Lower leg skin (tissue), 3 donors: ENCODE measurements at regions not wholly inside any gene's neighbourhood (a gene's known extent, or its start where the extent isn't known, plus 50 kb on each side); places are given as distances from the start of the nearest gene placed in this dataset.

Source experiments
- POLR2A ChIP-seq, 2 donors: fragments of 450-650 bp; IDR thresholded peaks; one replicate each; pipeline ENCODE4 v1.6.1; 2016 to 2017; ENCODE audit warnings: antibody characterized with exemption in 2 of 2, mild to moderate bottlenecking in 1 of 2, moderate library complexity in 1 of 2
- TF ChIP-seq, protein P1 (sequence below), 3 donors: fragments of 450-650 bp; IDR thresholded peaks; one replicate each; pipeline ENCODE4 v1.5.1; 2016; ENCODE audit warnings: antibody characterized with exemption in 3 of 3, mild to moderate bottlenecking in 3 of 3, moderate library complexity in 2 of 3

DNA sequence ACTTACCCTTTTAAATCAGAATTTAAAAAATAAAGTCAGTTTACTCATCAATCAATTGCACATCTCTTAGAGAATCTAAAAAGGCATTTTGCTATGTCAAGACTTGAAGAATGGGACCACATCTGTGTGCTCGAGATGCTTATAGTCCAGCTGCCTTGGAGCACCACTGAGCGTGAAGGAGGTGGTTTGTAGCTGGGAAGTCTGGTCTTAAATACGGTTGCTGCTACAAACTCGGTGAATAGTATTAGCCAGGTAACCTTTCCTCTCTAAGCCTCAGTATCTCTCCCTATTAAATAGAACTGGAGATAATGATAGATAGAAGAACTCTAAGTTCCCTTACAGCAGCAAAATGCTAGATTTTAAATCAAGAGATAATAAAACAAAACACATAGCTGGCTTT is 289.7 kb downstream of the TRIB2 start:
- no peak for TF ChIP-seq POLR2A (IDR thresholded peaks at IDR 0.05)
- TF ChIP-seq, protein P1, sequence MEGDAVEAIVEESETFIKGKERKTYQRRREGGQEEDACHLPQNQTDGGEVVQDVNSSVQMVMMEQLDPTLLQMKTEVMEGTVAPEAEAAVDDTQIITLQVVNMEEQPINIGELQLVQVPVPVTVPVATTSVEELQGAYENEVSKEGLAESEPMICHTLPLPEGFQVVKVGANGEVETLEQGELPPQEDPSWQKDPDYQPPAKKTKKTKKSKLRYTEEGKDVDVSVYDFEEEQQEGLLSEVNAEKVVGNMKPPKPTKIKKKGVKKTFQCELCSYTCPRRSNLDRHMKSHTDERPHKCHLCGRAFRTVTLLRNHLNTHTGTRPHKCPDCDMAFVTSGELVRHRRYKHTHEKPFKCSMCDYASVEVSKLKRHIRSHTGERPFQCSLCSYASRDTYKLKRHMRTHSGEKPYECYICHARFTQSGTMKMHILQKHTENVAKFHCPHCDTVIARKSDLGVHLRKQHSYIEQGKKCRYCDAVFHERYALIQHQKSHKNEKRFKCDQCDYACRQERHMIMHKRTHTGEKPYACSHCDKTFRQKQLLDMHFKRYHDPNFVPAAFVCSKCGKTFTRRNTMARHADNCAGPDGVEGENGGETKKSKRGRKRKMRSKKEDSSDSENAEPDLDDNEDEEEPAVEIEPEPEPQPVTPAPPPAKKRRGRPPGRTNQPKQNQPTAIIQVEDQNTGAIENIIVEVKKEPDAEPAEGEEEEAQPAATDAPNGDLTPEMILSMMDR (IDR thresholded peaks at IDR 0.05), result no peak
